GM18861 (cell line): ENCODE measurements at regions not wholly inside any gene's neighbourhood (a gene's known extent, or its start where the extent isn't known, plus 50 kb on each side); places are given as distances from the start of the nearest gene placed in this dataset.

Source experiments
- ATAC-seq: cut with Tn5 transposase; IDR thresholded peaks from one replicate; pipeline ENCODE4 v1.9.1; 2021; ENCODE audit not compliant: unreplicated experiment

GRCh38 chr4:138671106-138671505 is 344.5 kb upstream of the NOCT start:
- ATAC-seq: no peak

GRCh38 chr4:138670681-138671080 is 344.9 kb upstream of the NOCT start:
- ATAC-seq: no peak

- ATAC-seq: no peak
Measured at GRCh38 chr4:138669479-138670315, 345.9 kb upstream of the NOCT start.

- ATAC-seq: no peak
Measured at GRCh38 chr4:138668309-138668708, 347.3 kb upstream of the NOCT start.

- no peak for ATAC-seq
Measured at GRCh38 chr4:138666366-138666765, 349.2 kb upstream of the NOCT start.

GRCh38 chr4:138665851-138666250 is 349.7 kb upstream of the NOCT start:
- ATAC-seq: no peak

- no peak for ATAC-seq
Measured at GRCh38 chr4:138663883-138664282, 351.7 kb upstream of the NOCT start.

GRCh38 chr4:138659812-138660316 is 355.7 kb upstream of the NOCT start:
- ATAC-seq: no peak

- ATAC-seq: no peak
Measured at GRCh38 chr4:138659037-138659811, 356.4 kb upstream of the NOCT start.

GRCh38 chr4:138658518-138658917 is 357.1 kb upstream of the NOCT start:
- ATAC-seq: no peak

GRCh38 chr4:138656990-138657389 is 358.6 kb upstream of the NOCT start:
- no peak for ATAC-seq

- ATAC-seq: no peak
Measured at GRCh38 chr4:138655985-138656384, 359.6 kb upstream of the NOCT start.

GRCh38 chr4:138655286-138655685 is 360.3 kb upstream of the NOCT start:
- ATAC-seq: no peak

- ATAC-seq: no peak
Measured at GRCh38 chr4:138650929-138651448, 364.6 kb upstream of the NOCT start.

GRCh38 chr4:138650495-138650894 is 365.1 kb upstream of the NOCT start:
- no peak for ATAC-seq

- ATAC-seq: no peak
Measured at GRCh38 chr4:138647433-138647832, 368.1 kb upstream of the NOCT start.

GRCh38 chr4:138646383-138646782 is 369.2 kb upstream of the NOCT start:
- no peak for ATAC-seq

- no peak for ATAC-seq
Measured at GRCh38 chr4:138645289-138645688, 370.3 kb upstream of the NOCT start.

- ATAC-seq: no peak
Measured at GRCh38 chr4:138644322-138644721, 371.3 kb upstream of the NOCT start.

GRCh38 chr4:138643827-138644226 is 371.8 kb upstream of the NOCT start:
- no peak for ATAC-seq

- ATAC-seq: no peak
Measured at GRCh38 chr4:138639018-138639741, 376.4 kb upstream of the NOCT start.
